SU-DHL-6 (cell line): ENCODE measurements at regions not wholly inside any gene's neighbourhood (a gene's known extent, or its start where the extent isn't known, plus 50 kb on each side); places are given as distances from the start of the nearest gene placed in this dataset.

ENCODE experiments used
- H2AFZ ChIP-seq: fragments of 200-600 bp; sonication (generic); 2 replicates; pipeline ENCODE4 v1.6.1; 2014; ENCODE audit warnings: low read depth, mild to moderate bottlenecking, moderate library complexity, mixed read lengths, antibody characterized with exemption, low read length; ENCODE audit not compliant: severe bottlenecking
- H3F3A ChIP-seq: fragments of 200-600 bp; shearing (Covaris generic); 2 replicates; pipeline ENCODE4 v1.6.0; 2016; ENCODE audit warnings: antibody characterized with exemption, mild to moderate bottlenecking; ENCODE audit not compliant: insufficient read depth
- H3K27ac ChIP-seq: fragments of 200-600 bp; sonication (generic); 2 replicates; pipeline ENCODE4 v1.5.1; 2016; ENCODE audit warnings: low read depth, mild to moderate bottlenecking, low read length, moderate library complexity, mixed read lengths
- H3K27me3 ChIP-seq: fragments of 200-600 bp; sonication (generic), shearing (Covaris generic); 2 replicates; pipeline ENCODE4 v1.6.0; 2014; ENCODE audit warnings: mild to moderate bottlenecking, low read length
- H3K36me3 ChIP-seq: fragments of 200-600 bp; sonication (generic); 2 replicates; pipeline ENCODE4 v1.6.1; 2014; ENCODE audit warnings: mild to moderate bottlenecking, low read length, mixed read lengths
- H3K4me2 ChIP-seq: fragments of 300-600, 200-600 bp; shearing (Covaris generic), sonication (generic); 2 replicates; pipeline ENCODE4 v1.6.0; 2014; ENCODE audit warnings: low read length, low read depth, mild to moderate bottlenecking; ENCODE audit not compliant: poor library complexity, severe bottlenecking
- H3K4me3 ChIP-seq: fragments of 200-600 bp; sonication (generic); 2 replicates; pipeline ENCODE4 v1.5.1; 2014; ENCODE audit warnings: antibody characterized with exemption, low read length, mild to moderate bottlenecking, mixed read lengths; ENCODE audit not compliant: insufficient read depth, poor library complexity, severe bottlenecking
- H3K79me2 ChIP-seq: fragments of 200-600 bp; sonication (generic); 2 replicates; pipeline ENCODE4 v1.6.1; 2014; ENCODE audit warnings: mild to moderate bottlenecking, low read length, moderate library complexity; ENCODE audit not compliant: insufficient read depth
- H3K9ac ChIP-seq: fragments of 200-600 bp; sonication (generic); 2 replicates; pipeline ENCODE4 v1.7.0; 2014; ENCODE audit warnings: mild to moderate bottlenecking, low read length
- H3K9me2 ChIP-seq: fragments of 200-600 bp; sonication (generic); replicated peaks from 2 replicates; pipeline ENCODE4 v1.6.1; 2014; ENCODE audit warnings: low read length; ENCODE audit not compliant: insufficient read depth
- H3K9me3 ChIP-seq: fragments of 200-600 bp; sonication (generic); 2 replicates; pipeline ENCODE4 v1.6.1; 2014; ENCODE audit warnings: low read length, mixed read lengths; ENCODE audit not compliant: insufficient read depth
- H4K20me1 ChIP-seq: fragments of 200-600 bp; sonication (generic); 2 replicates; pipeline ENCODE4 v1.6.1; 2014; ENCODE audit warnings: low read depth, mild to moderate bottlenecking, antibody characterized with exemption, low read length, moderate library complexity, mixed read lengths
- EZH2phosphoT487 ChIP-seq: fragments of 200-600 bp; sonication (generic), shearing (Covaris generic); conservative IDR thresholded peaks from 2 replicates; pipeline ENCODE4 v1.6.1; 2018; ENCODE audit warnings: mild to moderate bottlenecking, antibody characterized with exemption, low read length, moderate library complexity, mixed read lengths
- TF ChIP-seq, protein P1 (sequence below): fragments of 200-600 bp; sonication (generic); IDR thresholded peaks from one replicate; pipeline ENCODE4 v1.5.1; 2017; ENCODE audit warnings: antibody characterized with exemption, mild to moderate bottlenecking, low read length, moderate library complexity; ENCODE audit not compliant: insufficient read depth, poor library complexity, severe bottlenecking

DNA sequence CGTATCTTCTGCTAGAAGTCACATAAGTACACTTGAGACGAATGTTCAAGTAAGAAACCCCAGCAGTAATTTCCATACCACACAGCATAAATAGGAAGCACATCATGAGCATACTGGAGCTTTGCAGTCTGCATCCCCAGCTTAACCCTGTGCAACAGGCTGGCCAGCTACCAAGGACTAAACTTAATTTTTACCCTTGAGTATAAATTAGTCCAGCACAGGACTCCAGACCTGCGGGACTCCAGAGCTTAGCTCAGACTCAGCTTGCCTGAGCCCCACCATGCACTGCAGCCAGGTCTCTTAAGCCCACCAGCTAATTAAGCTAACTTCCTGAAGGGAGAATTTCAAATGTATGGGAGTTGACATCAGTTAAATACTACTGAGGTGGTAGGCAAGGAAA is 491.0 kb downstream of the ARHGEF28 start:
- Histone ChIP-seq H3K79me2 (no peaks in the 10 kb centered on the region), H3K4me3 (no peak overlapping the region), H3K9me2 (no peaks in the 10 kb centered on the region), H3K9me3 (no peaks in the 10 kb centered on the region), H3K4me2 (no peak overlapping the region), H3K27me3 (no peaks in the 10 kb centered on the region), H2AFZ (no peak overlapping the region), H4K20me1 (no peaks in the 10 kb centered on the region), H3K36me3 (no peaks in the 10 kb centered on the region), H3K27ac (no peak overlapping the region), H3F3A (no peaks in the 10 kb centered on the region), H3K9ac (no peak overlapping the region)
- TF ChIP-seq EZH2phosphoT487 = no peak
- TF ChIP-seq, protein P1, sequence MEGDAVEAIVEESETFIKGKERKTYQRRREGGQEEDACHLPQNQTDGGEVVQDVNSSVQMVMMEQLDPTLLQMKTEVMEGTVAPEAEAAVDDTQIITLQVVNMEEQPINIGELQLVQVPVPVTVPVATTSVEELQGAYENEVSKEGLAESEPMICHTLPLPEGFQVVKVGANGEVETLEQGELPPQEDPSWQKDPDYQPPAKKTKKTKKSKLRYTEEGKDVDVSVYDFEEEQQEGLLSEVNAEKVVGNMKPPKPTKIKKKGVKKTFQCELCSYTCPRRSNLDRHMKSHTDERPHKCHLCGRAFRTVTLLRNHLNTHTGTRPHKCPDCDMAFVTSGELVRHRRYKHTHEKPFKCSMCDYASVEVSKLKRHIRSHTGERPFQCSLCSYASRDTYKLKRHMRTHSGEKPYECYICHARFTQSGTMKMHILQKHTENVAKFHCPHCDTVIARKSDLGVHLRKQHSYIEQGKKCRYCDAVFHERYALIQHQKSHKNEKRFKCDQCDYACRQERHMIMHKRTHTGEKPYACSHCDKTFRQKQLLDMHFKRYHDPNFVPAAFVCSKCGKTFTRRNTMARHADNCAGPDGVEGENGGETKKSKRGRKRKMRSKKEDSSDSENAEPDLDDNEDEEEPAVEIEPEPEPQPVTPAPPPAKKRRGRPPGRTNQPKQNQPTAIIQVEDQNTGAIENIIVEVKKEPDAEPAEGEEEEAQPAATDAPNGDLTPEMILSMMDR = no peak

DNA sequence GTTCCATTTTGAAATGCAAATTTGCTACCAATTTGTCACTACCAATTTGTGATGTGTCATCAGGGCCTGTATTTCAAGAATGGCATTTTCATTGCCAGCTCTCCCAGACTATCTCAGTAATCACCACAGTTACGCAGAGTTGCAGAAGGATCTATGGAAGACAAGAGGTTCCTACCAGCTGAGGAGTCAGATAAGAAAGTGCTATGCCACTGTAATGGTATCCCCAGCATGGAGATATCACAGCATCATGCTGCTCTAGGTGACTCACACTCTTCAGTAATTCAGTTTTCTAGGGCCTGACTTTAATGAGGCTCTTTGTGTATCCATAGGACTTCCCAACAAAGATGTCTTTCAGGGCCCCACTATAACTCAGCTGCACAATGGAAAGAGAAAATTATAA is 490.3 kb downstream of the ARHGEF28 start:
- TF ChIP-seq, protein P1 = no peak
- no peak for TF ChIP-seq EZH2phosphoT487
- H3K9me3 ChIP-seq = no peaks in the 10 kb centered on the region
- no peaks in the 10 kb centered on the region for H4K20me1 ChIP-seq
- H3K9me2 ChIP-seq = no peaks in the 10 kb centered on the region
- H2AFZ ChIP-seq = no peak overlapping the region
- no peak overlapping the region for H3K4me2 ChIP-seq
- no peak overlapping the region for H3K27ac ChIP-seq
- no peak overlapping the region for H3K4me3 ChIP-seq
- H3K79me2 ChIP-seq = no peaks in the 10 kb centered on the region
- no peaks in the 10 kb centered on the region for H3F3A ChIP-seq
- H3K27me3 ChIP-seq = no peaks in the 10 kb centered on the region
- H3K9ac ChIP-seq = no peak overlapping the region
- H3K36me3 ChIP-seq = no peaks in the 10 kb centered on the region

DNA sequence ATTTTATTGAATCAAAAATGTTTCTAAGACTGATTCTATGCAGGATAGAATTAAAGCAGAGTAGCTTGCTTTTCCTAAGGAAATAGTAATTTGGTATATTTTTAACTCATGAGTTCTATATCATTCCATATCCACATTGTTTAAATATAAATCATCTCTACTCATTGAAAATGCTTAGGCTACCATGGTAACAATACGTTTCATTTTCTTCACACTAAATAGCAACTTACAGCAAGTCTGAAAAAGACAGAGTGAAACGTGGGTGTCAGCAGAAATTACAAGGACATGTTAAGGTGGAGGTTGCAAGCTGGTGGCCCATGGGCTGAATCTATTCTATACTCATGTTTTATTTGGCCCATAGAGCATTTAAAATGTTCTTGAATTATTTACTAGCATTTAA is 487.9 kb downstream of the ARHGEF28 start:
- Histone ChIP-seq H3K4me3 (no peak overlapping the region), H3K27me3 (no peaks in the 10 kb centered on the region), H3K4me2 (no peak overlapping the region), H3F3A (no peaks in the 10 kb centered on the region), H3K9me2 (no peaks in the 10 kb centered on the region), H2AFZ (no peak overlapping the region), H3K9me3 (no peaks in the 10 kb centered on the region), H3K36me3 (no peaks in the 10 kb centered on the region), H4K20me1 (no peaks in the 10 kb centered on the region), H3K79me2 (no peaks in the 10 kb centered on the region), H3K9ac (no peak overlapping the region), H3K27ac (no peak overlapping the region)
- TF ChIP-seq, protein P1 = no peak

DNA sequence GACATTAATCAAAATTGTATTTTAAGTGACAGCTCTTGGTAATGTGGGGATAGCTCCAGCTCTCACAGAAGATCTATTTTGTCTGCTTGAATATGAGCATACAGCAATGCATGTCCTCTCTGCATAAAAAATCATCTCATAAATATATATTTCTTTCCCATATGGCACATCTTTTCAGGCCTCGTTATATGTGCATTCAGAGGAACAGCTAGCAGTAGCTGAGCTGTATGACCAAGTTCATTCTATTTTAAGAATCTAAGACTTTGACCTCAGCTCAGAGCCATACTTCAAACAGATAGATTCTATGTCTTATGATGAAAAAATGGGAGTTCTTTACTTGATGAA is 487.2 kb downstream of the ARHGEF28 start:
- H2AFZ ChIP-seq = no peak overlapping the region
- H3K4me3 ChIP-seq = no peak overlapping the region

More for the DNA sequence above, 487.2 kb downstream of the ARHGEF28 start:
- H4K20me1 ChIP-seq = no peaks in the 10 kb centered on the region
- H3F3A ChIP-seq = no peaks in the 10 kb centered on the region
- no peak overlapping the region for H3K4me2 ChIP-seq
- H3K27me3 ChIP-seq = no peaks in the 10 kb centered on the region
- TF ChIP-seq EZH2phosphoT487 = no peak
- TF ChIP-seq, protein P1 = no peak
- no peaks in the 10 kb centered on the region for H3K9me2 ChIP-seq
- no peak overlapping the region for H3K9ac ChIP-seq
- no peaks in the 10 kb centered on the region for H3K79me2 ChIP-seq
- H3K27ac ChIP-seq = no peak overlapping the region
- no peaks in the 10 kb centered on the region for H3K9me3 ChIP-seq
- H3K36me3 ChIP-seq = no peaks in the 10 kb centered on the region
